Endodermal cell (in vitro differentiated cells): ENCODE measurements at regions not wholly inside any gene's neighbourhood (a gene's known extent, or its start where the extent isn't known, plus 50 kb on each side); places are given as distances from the start of the nearest gene placed in this dataset.

ENCODE experiments used
- DNase-seq: peaks from one replicate; pipeline ENCODE4 v3.0.0-alpha.2; 2017
- H3K27ac ChIP-seq: 2 replicates; pipeline ENCODE4 v1.5.1; 2013; ENCODE audit warnings: mild to moderate bottlenecking, low read depth, low read length, moderate library complexity
- H3K27me3 ChIP-seq: 2 replicates; pipeline ENCODE4 v1.6.1; 2013; ENCODE audit warnings: mild to moderate bottlenecking, low read length, moderate library complexity; ENCODE audit not compliant: insufficient read depth, control insufficient read depth, poor library complexity, severe bottlenecking
- H3K36me3 ChIP-seq: 2 replicates; pipeline ENCODE4 v1.7.0; 2013; ENCODE audit warnings: mild to moderate bottlenecking, low read length, moderate library complexity; ENCODE audit not compliant: control insufficient read depth, insufficient read depth
- H3K4me1 ChIP-seq: one replicate; pipeline ENCODE4 v1.7.0; 2013; ENCODE audit warnings: low read length; ENCODE audit not compliant: control insufficient read depth, insufficient read depth
- H3K4me3 ChIP-seq: 2 replicates; pipeline ENCODE4 v1.5.1; 2013; ENCODE audit warnings: mild to moderate bottlenecking, low read length, moderate library complexity
- H3K9ac ChIP-seq: 2 replicates; pipeline ENCODE4 v1.6.1; 2013; ENCODE audit warnings: mild to moderate bottlenecking, low read length, moderate library complexity; ENCODE audit not compliant: poor library complexity, severe bottlenecking; ENCODE audit errors: extremely low read depth
- H3K9me3 ChIP-seq: 2 replicates; pipeline ENCODE4 v1.6.1; 2013; ENCODE audit warnings: mild to moderate bottlenecking, low read length, moderate library complexity; ENCODE audit not compliant: control insufficient read depth
- H3K27ac Mint-ChIP-seq: 2 replicates; pipeline ENCODE4 v1.8.0; 2020; ENCODE audit warnings: mixed read lengths
- H3K27me3 Mint-ChIP-seq: 2 replicates; pipeline ENCODE4 v1.8.0; 2021; ENCODE audit warnings: mild to moderate bottlenecking, mixed read lengths; ENCODE audit not compliant: insufficient read depth
- H3K36me3 Mint-ChIP-seq: 2 replicates; pipeline ENCODE4 v1.8.0; 2020; ENCODE audit warnings: low read depth, mixed read lengths
- H3K4me1 Mint-ChIP-seq: 2 replicates; pipeline ENCODE4 v1.8.0; 2020; ENCODE audit warnings: mixed read lengths
- H3K4me3 Mint-ChIP-seq: 2 replicates; pipeline ENCODE4 v1.8.0; 2020; ENCODE audit warnings: mild to moderate bottlenecking, moderate library complexity, mixed read lengths
- H3K9me3 Mint-ChIP-seq: 2 replicates; pipeline ENCODE4 v1.8.0; 2020; ENCODE audit warnings: mild to moderate bottlenecking, mixed read lengths
- CTCF ChIP-seq: fragments of 200-600 bp; sonication (generic); conservative IDR thresholded peaks from 2 replicates; pipeline ENCODE4 v1.5.0; 2021; ENCODE audit warnings: antibody characterized with exemption, mild to moderate bottlenecking
- WGBS, 2 experiments: methylation state at CpG; one replicate each; pipeline versions ENCODE4 v1.1.5 to v1.1.7; 2013; ENCODE audit warnings: missing lambda C conversion rate in 2 of 2, mixed read lengths in 1 of 2; ENCODE audit not compliant: insufficient coverage in 1 of 2, insufficient read length in 1 of 2; 5-methylcytosine and 5-hydroxymethylcytosine counted together

- Histone ChIP-seq H3K27ac (no peak overlapping the region), H3K9me3 (no peaks in the 10 kb centered on the region), H3K36me3 (no peaks in the 10 kb centered on the region), H3K4me3 (no peak overlapping the region), H3K4me1 (no peaks in the 10 kb centered on the region), H3K27me3 (peaks cover 34% of the 10 kb centered on the region), H3K9ac (no peak overlapping the region)
- H3K4me3 Mint-ChIP-seq, result no peak overlapping the region
- H3K4me1 Mint-ChIP-seq, result no peaks in the 10 kb centered on the region
- H3K27me3 Mint-ChIP-seq, result peaks cover 5% of the 10 kb centered on the region
- no peaks in the 10 kb centered on the region for H3K36me3 Mint-ChIP-seq
- TF ChIP-seq CTCF, result no peak
- H3K27ac Mint-ChIP-seq, result no peak overlapping the region
- no peaks in the 10 kb centered on the region for H3K9me3 Mint-ChIP-seq
- no peak for DNase-seq
These were observed 458.5 kb downstream of the GPAM start for GRCh38 chr10:111725050-111725449.

GRCh38 chr10:111732166-111732785, 451.3 kb downstream of the GPAM start:
- H3K4me3 ChIP-seq, result no peak overlapping the region
- Mint-ChIP-seq H3K27ac (no peak overlapping the region), H3K36me3 (no peaks in the 10 kb centered on the region), H3K9me3 (peaks cover 2% of the 10 kb centered on the region), H3K4me1 (peaks cover 4% of the 10 kb centered on the region), H3K4me3 (no peak overlapping the region), H3K27me3 (peaks cover 53% of the 10 kb centered on the region)
- 100% methylated on average over 1 of the region's 1 CpG; no CpG with 5 or more reads in 1 of the 2 experiments for WGBS, 2 experiments
- TF ChIP-seq CTCF, result no peak
- no peaks in the 10 kb centered on the region for H3K4me1 ChIP-seq
- H3K36me3 ChIP-seq, result no peaks in the 10 kb centered on the region
- no peak for DNase-seq
- H3K9me3 ChIP-seq, result peaks cover 12% of the 10 kb centered on the region
- no peak overlapping the region for H3K9ac ChIP-seq
- H3K27me3 ChIP-seq, result peaks cover 89% of the 10 kb centered on the region
- H3K27ac ChIP-seq, result no peak overlapping the region

- Mint-ChIP-seq H3K4me1 (peaks cover 4% of the 10 kb centered on the region), H3K27me3 (peaks cover 38% of the 10 kb centered on the region), H3K27ac (no peak overlapping the region), H3K36me3 (no peaks in the 10 kb centered on the region), H3K9me3 (peaks cover 2% of the 10 kb centered on the region), H3K4me3 (no peak overlapping the region)
- Histone ChIP-seq H3K4me3 (no peak overlapping the region), H3K36me3 (no peaks in the 10 kb centered on the region), H3K9me3 (peaks cover 12% of the 10 kb centered on the region), H3K27ac (no peak overlapping the region), H3K9ac (no peak overlapping the region), H3K27me3 (peaks cover 57% of the 10 kb centered on the region), H3K4me1 (no peaks in the 10 kb centered on the region)
- 57 to 62% methylated on average over 1 to 6 of the region's 6 CpGs for WGBS, 2 experiments
- TF ChIP-seq CTCF, result no peak
- DNase-seq, result peak; percentile 63
These were observed 444.3 kb downstream of the GPAM start for GRCh38 chr10:111739125-111739873.
